Keratinocyte (primary cell): ENCODE measurements at regions not wholly inside any gene's neighbourhood (a gene's known extent, or its start where the extent isn't known, plus 50 kb on each side); places are given as distances from the start of the nearest gene placed in this dataset.
"Not testable (repeated sequence)": the region's sequence is repeated elsewhere in the genome, so short reads cannot be mapped to it uniquely, and the experiment has no call there.

Experiments used
- CTCF ChIP-seq, 3 experiments: IDR thresholded peaks in 1 of 3; conservative IDR thresholded peaks in 1 of 3; optimal IDR thresholded peaks in 1 of 3; 2 replicates in 2 of 3; 3 replicates in 1 of 3; pipeline versions ENCODE3 to v1.5.1; 2011; ENCODE audit warnings: low read length in 3 of 3, mild to moderate bottlenecking in 3 of 3, moderate library complexity in 2 of 3, control low read depth in 1 of 3, inconsistent platforms in 1 of 3; ENCODE audit not compliant: insufficient read depth in 2 of 3; ENCODE audit errors: extremely low read depth in 1 of 3
- EZH2 ChIP-seq: IDR thresholded peaks from one replicate; pipeline ENCODE4 v1.6.1; 2012; ENCODE audit warnings: inconsistent platforms, mild to moderate bottlenecking, low read length, moderate library complexity

- TF ChIP-seq CTCF (optimal IDR thresholded peaks at IDR 0.05 in 1 of 3, IDR thresholded peaks at IDR 0.05 in 1 of 3, conservative IDR thresholded peaks at IDR 0.05 in 1 of 3; ENCODE audit: extremely low read depth in 1 of 3, insufficient read depth in 2 of 3, low read length in 3 of 3); EZH2: not testable (repeated sequence)
These were observed 113.9 kb upstream of the PHACTR3 start for GRCh38 chr20:59490196-59491004.
